DOHH2 (cell line): ENCODE measurements at regions not wholly inside any gene's neighbourhood (a gene's known extent, or its start where the extent isn't known, plus 50 kb on each side); places are given as distances from the start of the nearest gene placed in this dataset.

ENCODE experiments used
- H3F3A ChIP-seq: fragments of 200-600 bp; sonication (generic), shearing (Covaris generic); 2 replicates; pipeline ENCODE4 v1.6.0; 2016; ENCODE audit warnings: antibody characterized with exemption, mild to moderate bottlenecking; ENCODE audit not compliant: control insufficient read depth, insufficient read depth
- H3K27ac ChIP-seq: fragments of 200-600 bp; sonication (generic); 2 replicates; pipeline ENCODE4 v1.5.1; 2014; ENCODE audit warnings: low read depth, mild to moderate bottlenecking, low read length, moderate library complexity
- H3K27me3 ChIP-seq: fragments of 200-600 bp; sonication (generic); 2 replicates; pipeline ENCODE4 v1.6.1; 2014; ENCODE audit warnings: mild to moderate bottlenecking, low read length, mixed read lengths; ENCODE audit not compliant: control insufficient read depth
- H3K36me3 ChIP-seq: fragments of 200-600 bp; sonication (generic); 2 replicates; pipeline ENCODE4 v1.6.1; 2014; ENCODE audit warnings: mild to moderate bottlenecking, low read length, moderate library complexity, mixed read lengths; ENCODE audit not compliant: control insufficient read depth
- H3K4me1 ChIP-seq: fragments of 200-600 bp; sonication (generic); 2 replicates; pipeline ENCODE4 v1.6.1; 2014; ENCODE audit warnings: mild to moderate bottlenecking, low read length, mixed read lengths; ENCODE audit not compliant: control insufficient read depth
- H3K4me2 ChIP-seq: fragments of 200-600 bp; sonication (generic); 2 replicates; pipeline ENCODE4 v1.6.0; 2014; ENCODE audit warnings: mild to moderate bottlenecking, low read length, moderate library complexity
- H3K4me3 ChIP-seq: fragments of 200-600 bp; sonication (generic); 2 replicates; pipeline ENCODE4 v1.5.1; 2014; ENCODE audit warnings: mild to moderate bottlenecking, low read length, mixed read lengths
- H3K79me2 ChIP-seq: fragments of 200-600 bp; sonication (generic); 2 replicates; pipeline ENCODE4 v1.6.1; 2014; ENCODE audit warnings: mild to moderate bottlenecking, low read length, mixed read lengths; ENCODE audit not compliant: control insufficient read depth
- H3K9me2 ChIP-seq: fragments of 200-600 bp; sonication (generic); replicated peaks from 2 replicates; pipeline ENCODE4 v1.6.1; 2014; ENCODE audit warnings: mild to moderate bottlenecking, low read length, mixed read lengths; ENCODE audit not compliant: control insufficient read depth
- H3K9me3 ChIP-seq: fragments of 200-600 bp; sonication (generic); 2 replicates; pipeline ENCODE4 v1.6.1; 2014; ENCODE audit warnings: antibody characterized with exemption, low read length, mixed read lengths; ENCODE audit not compliant: control insufficient read depth, insufficient read depth
- H4K20me1 ChIP-seq: fragments of 200-600 bp; sonication (generic); 2 replicates; pipeline ENCODE4 v1.6.0; 2014; ENCODE audit warnings: low read depth, mild to moderate bottlenecking, antibody characterized with exemption, low read length, moderate library complexity; ENCODE audit not compliant: control insufficient read depth, insufficient read depth
- EZH2phosphoT487 ChIP-seq: fragments of 200-600 bp; sonication (generic); IDR thresholded peaks from 2 replicates; pipeline ENCODE4 v1.6.1; 2017; ENCODE audit warnings: borderline replicate concordance, mild to moderate bottlenecking, antibody characterized with exemption, low read length, moderate library complexity, mixed read lengths
- TF ChIP-seq, protein P1 (sequence below): fragments of 200-600 bp; sonication (generic); IDR thresholded peaks from one replicate; pipeline ENCODE4 v1.5.1; 2014; ENCODE audit warnings: antibody characterized with exemption, mild to moderate bottlenecking, low read depth, low read length; ENCODE audit not compliant: poor library complexity, severe bottlenecking

DNA sequence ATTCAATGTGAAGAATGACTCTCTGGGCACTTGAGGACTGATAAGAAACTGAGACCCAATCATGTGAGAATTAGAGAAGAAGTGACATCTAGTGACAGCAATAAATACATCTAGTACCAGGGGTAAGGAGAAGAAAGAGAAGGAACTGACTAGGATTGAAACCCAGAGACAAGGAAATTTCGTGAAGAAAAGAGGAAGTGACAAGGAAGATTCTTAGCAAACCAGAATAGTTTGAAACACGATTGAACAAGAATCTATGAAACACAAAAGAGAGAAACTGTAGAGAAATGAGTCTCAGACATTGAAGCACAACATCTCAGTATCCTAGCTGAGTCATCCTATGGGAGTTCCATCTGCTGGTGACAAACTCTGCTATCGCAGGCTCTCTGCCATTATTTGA is 571.9 kb upstream of the PKDCC start:
- H3F3A ChIP-seq = no peaks in the 10 kb centered on the region
- no peaks in the 10 kb centered on the region for H3K79me2 ChIP-seq
- H3K27ac ChIP-seq = no peak overlapping the region
- no peak overlapping the region for H3K4me3 ChIP-seq
- H4K20me1 ChIP-seq = no peaks in the 10 kb centered on the region
- no peaks in the 10 kb centered on the region for H3K27me3 ChIP-seq
- H3K4me1 ChIP-seq = no peaks in the 10 kb centered on the region
- H3K9me3 ChIP-seq = no peaks in the 10 kb centered on the region
- no peaks in the 10 kb centered on the region for H3K9me2 ChIP-seq
- no peak overlapping the region for H3K4me2 ChIP-seq
- TF ChIP-seq EZH2phosphoT487 = no peak
- TF ChIP-seq, protein P1, sequence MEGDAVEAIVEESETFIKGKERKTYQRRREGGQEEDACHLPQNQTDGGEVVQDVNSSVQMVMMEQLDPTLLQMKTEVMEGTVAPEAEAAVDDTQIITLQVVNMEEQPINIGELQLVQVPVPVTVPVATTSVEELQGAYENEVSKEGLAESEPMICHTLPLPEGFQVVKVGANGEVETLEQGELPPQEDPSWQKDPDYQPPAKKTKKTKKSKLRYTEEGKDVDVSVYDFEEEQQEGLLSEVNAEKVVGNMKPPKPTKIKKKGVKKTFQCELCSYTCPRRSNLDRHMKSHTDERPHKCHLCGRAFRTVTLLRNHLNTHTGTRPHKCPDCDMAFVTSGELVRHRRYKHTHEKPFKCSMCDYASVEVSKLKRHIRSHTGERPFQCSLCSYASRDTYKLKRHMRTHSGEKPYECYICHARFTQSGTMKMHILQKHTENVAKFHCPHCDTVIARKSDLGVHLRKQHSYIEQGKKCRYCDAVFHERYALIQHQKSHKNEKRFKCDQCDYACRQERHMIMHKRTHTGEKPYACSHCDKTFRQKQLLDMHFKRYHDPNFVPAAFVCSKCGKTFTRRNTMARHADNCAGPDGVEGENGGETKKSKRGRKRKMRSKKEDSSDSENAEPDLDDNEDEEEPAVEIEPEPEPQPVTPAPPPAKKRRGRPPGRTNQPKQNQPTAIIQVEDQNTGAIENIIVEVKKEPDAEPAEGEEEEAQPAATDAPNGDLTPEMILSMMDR = no peak
- H3K36me3 ChIP-seq = no peaks in the 10 kb centered on the region

DNA sequence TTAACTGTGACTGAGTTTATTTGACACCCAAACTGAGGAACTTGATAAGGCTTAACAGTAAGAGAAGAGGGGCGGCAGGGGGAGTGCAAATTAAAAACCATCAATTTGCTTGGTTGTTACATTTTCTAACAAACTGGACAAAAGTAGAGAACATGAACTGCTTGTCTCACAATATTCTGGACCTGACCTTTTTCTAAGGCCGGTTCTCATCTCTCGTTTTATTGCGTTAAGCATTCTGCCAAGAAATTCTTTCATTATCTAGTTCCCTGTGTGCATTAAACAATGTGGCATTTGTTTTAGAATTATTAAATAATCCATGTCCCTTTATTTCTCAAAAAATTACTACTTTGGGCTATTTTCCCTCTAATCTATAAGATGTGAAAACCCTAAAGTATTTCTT is 565.2 kb upstream of the PKDCC start:
- Histone ChIP-seq H3K27ac (no peak overlapping the region), H3K4me1 (no peaks in the 10 kb centered on the region), H3K79me2 (no peaks in the 10 kb centered on the region), H3K4me2 (no peak overlapping the region), H3K9me3 (no peaks in the 10 kb centered on the region), H3K36me3 (no peaks in the 10 kb centered on the region), H4K20me1 (no peaks in the 10 kb centered on the region), H3K27me3 (no peaks in the 10 kb centered on the region), H3K9me2 (no peaks in the 10 kb centered on the region), H3F3A (no peaks in the 10 kb centered on the region), H3K4me3 (no peak overlapping the region)
- TF ChIP-seq, protein P1 = no peak
- no peak for TF ChIP-seq EZH2phosphoT487

DNA sequence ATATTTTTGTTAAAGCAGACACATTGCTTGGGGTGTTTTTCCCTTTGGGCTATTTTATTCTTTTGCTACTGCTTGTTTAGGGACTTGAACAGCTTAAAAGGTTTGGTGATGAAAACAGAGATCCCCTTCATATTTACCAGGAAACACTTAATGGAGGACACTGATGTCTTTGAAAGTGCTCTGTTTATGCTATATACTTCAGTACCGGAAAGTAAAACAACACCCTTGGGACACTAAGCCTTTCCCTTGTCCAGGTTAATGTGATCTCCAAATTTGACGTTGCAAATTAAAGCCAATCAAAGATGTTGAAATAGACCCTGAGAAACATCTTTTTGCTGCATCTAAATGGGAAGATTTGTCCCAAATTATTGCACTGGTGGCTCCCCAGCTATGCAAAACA is 564.6 kb upstream of the PKDCC start:
- no peaks in the 10 kb centered on the region for H3F3A ChIP-seq
- H3K36me3 ChIP-seq = no peaks in the 10 kb centered on the region
- no peaks in the 10 kb centered on the region for H4K20me1 ChIP-seq
- no peak overlapping the region for H3K27ac ChIP-seq
- H3K4me1 ChIP-seq = no peaks in the 10 kb centered on the region
- no peaks in the 10 kb centered on the region for H3K9me3 ChIP-seq
- no peak overlapping the region for H3K4me3 ChIP-seq
- H3K27me3 ChIP-seq = no peaks in the 10 kb centered on the region
- H3K9me2 ChIP-seq = no peaks in the 10 kb centered on the region
- H3K79me2 ChIP-seq = no peaks in the 10 kb centered on the region
- TF ChIP-seq, protein P1 = no peak
- no peak for TF ChIP-seq EZH2phosphoT487
- no peak overlapping the region for H3K4me2 ChIP-seq
